H1 (cell line): ENCODE measurements at regions not wholly inside any gene's neighbourhood (a gene's known extent, or its start where the extent isn't known, plus 50 kb on each side); places are given as distances from the start of the nearest gene placed in this dataset.

Experiments
- CREB1 ChIP-seq: IDR thresholded peaks from 2 replicates; pipeline ENCODE4 v1.6.1; 2012; ENCODE audit warnings: inconsistent platforms
- EGR1 ChIP-seq: IDR thresholded peaks from 2 replicates; pipeline ENCODE4 v1.6.1; 2011; ENCODE audit warnings: low read depth, low read length, borderline replicate concordance
- GTF2F1 ChIP-seq: IDR thresholded peaks from 2 replicates; pipeline ENCODE4 v1.6.1; 2012; ENCODE audit warnings: low read depth, low read length, improper control_type of control experiment, borderline replicate concordance
- HDAC2 ChIP-seq, 2 experiments: fragments of 300-600 bp in 1 of 2; sonication (generic) in 1 of 2; IDR thresholded peaks; 2 replicates each; pipeline ENCODE4 v1.6.1; 2011 to 2012; ENCODE audit warnings: low read depth in 2 of 2, low read length in 2 of 2, mild to moderate bottlenecking in 2 of 2, moderate library complexity in 2 of 2, borderline replicate concordance in 1 of 2, inconsistent platforms in 1 of 2
- KDM1A ChIP-seq: fragments of 200-600, 300-600 bp; sonication (generic); IDR thresholded peaks from 2 replicates; pipeline ENCODE4 v1.7.1; 2016; ENCODE audit warnings: mild to moderate bottlenecking, low read length, borderline replicate concordance
- POLR2A ChIP-seq, 2 experiments: IDR thresholded peaks; 1 replicate in 1 of 2; 2 replicates in 1 of 2; pipeline ENCODE4 v1.6.1; 2011; ENCODE audit warnings: low read depth in 2 of 2, low read length in 2 of 2, mild to moderate bottlenecking in 2 of 2; ENCODE audit errors: control extremely low read depth in 1 of 2
- TAF1 ChIP-seq: IDR thresholded peaks from 2 replicates; pipeline ENCODE4 v1.6.1; 2011; ENCODE audit warnings: mild to moderate bottlenecking, low read depth, low read length
- TBP ChIP-seq: IDR thresholded peaks from 2 replicates; pipeline ENCODE4 v1.6.1; 2011; ENCODE audit warnings: low read depth, low read length, improper control_type of control experiment
- TF ChIP-seq, protein P1 (sequence below), 3 experiments: IDR thresholded peaks; 1 replicate in 2 of 3; 2 replicates in 1 of 3; pipeline versions ENCODE4 v1.5.1 to v1.6.1; 2011; ENCODE audit warnings: low read length in 3 of 3, mild to moderate bottlenecking in 3 of 3, inconsistent platforms in 2 of 3, low read depth in 1 of 3, moderate library complexity in 1 of 3; ENCODE audit not compliant: insufficient read depth in 1 of 3; ENCODE audit errors: control extremely low read depth in 1 of 3
- TF ChIP-seq, protein P2 (sequence below): IDR thresholded peaks from 2 replicates; pipeline ENCODE4 v1.6.1; 2012; ENCODE audit warnings: inconsistent platforms

GRCh38 chr9:1362845-1363244 is 312.7 kb downstream of the DMRT2 start:
- TF ChIP-seq, protein P1, sequence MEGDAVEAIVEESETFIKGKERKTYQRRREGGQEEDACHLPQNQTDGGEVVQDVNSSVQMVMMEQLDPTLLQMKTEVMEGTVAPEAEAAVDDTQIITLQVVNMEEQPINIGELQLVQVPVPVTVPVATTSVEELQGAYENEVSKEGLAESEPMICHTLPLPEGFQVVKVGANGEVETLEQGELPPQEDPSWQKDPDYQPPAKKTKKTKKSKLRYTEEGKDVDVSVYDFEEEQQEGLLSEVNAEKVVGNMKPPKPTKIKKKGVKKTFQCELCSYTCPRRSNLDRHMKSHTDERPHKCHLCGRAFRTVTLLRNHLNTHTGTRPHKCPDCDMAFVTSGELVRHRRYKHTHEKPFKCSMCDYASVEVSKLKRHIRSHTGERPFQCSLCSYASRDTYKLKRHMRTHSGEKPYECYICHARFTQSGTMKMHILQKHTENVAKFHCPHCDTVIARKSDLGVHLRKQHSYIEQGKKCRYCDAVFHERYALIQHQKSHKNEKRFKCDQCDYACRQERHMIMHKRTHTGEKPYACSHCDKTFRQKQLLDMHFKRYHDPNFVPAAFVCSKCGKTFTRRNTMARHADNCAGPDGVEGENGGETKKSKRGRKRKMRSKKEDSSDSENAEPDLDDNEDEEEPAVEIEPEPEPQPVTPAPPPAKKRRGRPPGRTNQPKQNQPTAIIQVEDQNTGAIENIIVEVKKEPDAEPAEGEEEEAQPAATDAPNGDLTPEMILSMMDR (IDR thresholded peaks at IDR 0.05; ENCODE audit: control extremely low read depth in 1 of 3, insufficient read depth in 1 of 3, low read depth in 1 of 3, low read length in 3 of 3) = no peak
- TF ChIP-seq KDM1A (no peak), EGR1 (no peak), HDAC2 (IDR thresholded peaks at IDR 0.05; ENCODE audit: borderline replicate concordance in 1 of 2, low read depth in 2 of 2, low read length in 2 of 2) (no peak), CREB1 (no peak), POLR2A (IDR thresholded peaks at IDR 0.05; ENCODE audit: control extremely low read depth in 1 of 2, low read depth in 2 of 2, low read length in 2 of 2) (no peak), GTF2F1 (no peak), TAF1 (no peak), TBP (no peak)
- TF ChIP-seq, protein P2, sequence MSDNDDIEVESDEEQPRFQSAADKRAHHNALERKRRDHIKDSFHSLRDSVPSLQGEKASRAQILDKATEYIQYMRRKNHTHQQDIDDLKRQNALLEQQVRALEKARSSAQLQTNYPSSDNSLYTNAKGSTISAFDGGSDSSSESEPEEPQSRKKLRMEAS = no peak
